Transverse colon (tissue), 4 donors: ENCODE measurements at regions not wholly inside any gene's neighbourhood (a gene's known extent, or its start where the extent isn't known, plus 50 kb on each side); places are given as distances from the start of the nearest gene placed in this dataset.

Experiments
- DNase-seq: peaks from one replicate; pipeline ENCODE4 v3.0.0-alpha.2; 2019
- H3K27ac ChIP-seq, 4 donors: fragments of 200-600 bp; sonication (generic); 2 replicates each; pipeline ENCODE4 v1.5.1; 2016 to 2018; ENCODE audit warnings: inconsistent platforms in 4 of 4
- H3K27me3 ChIP-seq: fragments of 200-600 bp; sonication (generic); 2 replicates; pipeline ENCODE4 v1.5.1; 2017; ENCODE audit warnings: inconsistent platforms
- H3K36me3 ChIP-seq, 4 donors: fragments of 200-600 bp; sonication (generic); 2 replicates each; pipeline ENCODE4 v1.5.1; 2017 to 2019; ENCODE audit warnings: inconsistent platforms in 4 of 4
- H3K4me1 ChIP-seq, 4 donors: fragments of 200-600 bp; sonication (generic); 2 replicates each; pipeline ENCODE4 v1.5.1; 2017 to 2020; ENCODE audit warnings: inconsistent platforms in 4 of 4
- H3K4me3 ChIP-seq, 4 donors: fragments of 200-600 bp; sonication (generic); 1 replicate in 1 of 4; 2 replicates in 3 of 4; pipeline versions ENCODE4 v1.5.1 to v1.6.1; 2017 to 2019; ENCODE audit warnings: inconsistent platforms in 4 of 4
- H3K9me3 ChIP-seq, 2 donors: fragments of 200-600 bp; sonication (generic); 2 replicates each; pipeline ENCODE4 v1.5.1; 2017 to 2019; ENCODE audit warnings: inconsistent platforms in 2 of 2
- EP300 ChIP-seq: sonication (generic); formaldehyde crosslinking; IDR thresholded peaks from one replicate; pipeline ENCODE4 v1.6.1; 2017; ENCODE audit warnings: antibody characterized with exemption, low read depth
- POLR2A ChIP-seq: fragments of 450-650 bp; IDR thresholded peaks from one replicate; pipeline ENCODE4 v1.6.1; 2016; ENCODE audit warnings: antibody characterized with exemption, mild to moderate bottlenecking, moderate library complexity
- POLR2AphosphoS5 ChIP-seq, 3 donors: sonication (generic); formaldehyde crosslinking; IDR thresholded peaks; one replicate each; pipeline ENCODE4 v1.6.1; 2016; ENCODE audit warnings: antibody characterized with exemption in 3 of 3
- WGBS, 2 donors: methylation state at CpG; one replicate each; pipeline ENCODE4 v1.1.5; 2018; ENCODE audit warnings: low coverage in 1 of 2; 5-methylcytosine and 5-hydroxymethylcytosine counted together
- in situ Hi-C, 4 donors: fragments of 200-750 bp; cut with MboI; loops; one replicate each; pipeline versions ENCODE4 v1.15.0 to v1.15.1; 2017; ENCODE audit warnings: low sequenced_read_pairs in 3 of 4, low pct_ligation_motif_present in 1 of 4, low pct_unique_long_range_greater_than_20kb in 1 of 4
- intact Hi-C: fragments of 100-400 bp; cut with DNase I; formaldehyde crosslinking; loops from one replicate; pipeline ENCODE4 v1.15.1; 2023; ENCODE audit warnings: low total_unique reads
- TF ChIP-seq, protein P1 (sequence below), 5 experiments: fragments of 200-600 bp in 3 of 5; fragments of 450-650 bp in 2 of 5; sonication (generic) in 3 of 5; IDR thresholded peaks; 1 replicate in 2 of 5; 2 replicates in 3 of 5; pipeline ENCODE4 v1.5.1; 2016 to 2017; ENCODE audit warnings: antibody characterized with exemption in 5 of 5, inconsistent platforms in 3 of 5, mild to moderate bottlenecking in 2 of 5, moderate library complexity in 1 of 5

DNA sequence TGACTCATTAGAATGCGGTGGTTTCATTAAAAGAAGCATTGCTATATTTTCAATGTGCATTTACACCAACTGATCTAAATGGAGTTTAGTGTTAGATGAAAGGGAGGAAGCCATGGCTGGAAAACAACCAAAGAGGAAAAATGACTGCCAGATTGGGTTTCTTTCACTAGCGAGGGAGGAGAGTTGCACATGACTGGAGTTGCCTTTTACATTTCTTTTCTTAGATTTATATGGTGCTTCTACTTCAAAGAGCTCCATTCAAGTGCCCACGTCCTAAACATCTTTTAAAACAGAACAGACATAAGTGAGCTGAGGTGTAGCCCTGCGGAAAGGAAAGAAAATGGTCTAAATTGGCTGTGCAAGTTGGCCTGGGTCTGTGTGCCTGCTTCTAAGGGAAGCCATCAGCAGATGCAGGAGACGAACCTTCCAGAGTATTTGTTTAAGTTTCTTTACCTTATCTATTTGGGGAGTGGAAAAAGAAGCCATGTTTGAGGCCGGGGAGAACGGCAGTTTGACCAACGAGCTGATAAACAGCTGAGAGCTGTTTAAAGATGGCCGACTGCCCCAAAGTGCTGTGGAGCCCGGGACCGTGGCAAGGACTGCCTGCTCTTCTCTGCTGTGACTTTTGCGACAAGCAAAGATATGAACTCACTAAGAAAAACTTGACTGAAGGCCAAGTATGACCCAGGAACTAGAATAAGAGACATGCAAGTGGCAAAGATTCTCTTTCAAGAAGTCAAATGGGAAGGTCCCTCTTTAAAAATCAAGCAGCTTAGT is 327.0 kb downstream of the ZNF516 start:
- intact Hi-C loops, result no loop called here

DNA sequence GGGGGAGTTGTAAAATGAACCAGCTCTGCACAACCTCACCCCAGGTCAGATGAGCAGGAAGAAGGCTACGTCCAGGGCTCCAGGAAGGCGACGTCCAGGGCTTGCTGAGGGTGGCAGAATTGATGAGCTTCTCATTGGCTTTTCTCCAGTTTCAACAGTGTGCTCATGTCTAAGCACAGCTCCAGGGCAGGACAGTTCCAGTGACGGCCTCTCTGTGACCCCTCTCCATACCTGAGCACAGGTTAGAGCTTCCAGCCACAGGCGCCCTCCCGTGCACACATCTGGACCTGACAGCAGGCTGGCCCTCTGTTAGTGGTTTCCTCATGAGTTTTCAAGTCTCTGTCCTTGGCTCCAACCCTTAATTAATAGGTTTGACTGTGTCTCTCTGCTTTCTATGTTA is 327.6 kb downstream of the ZNF516 start:
- in situ Hi-C loops, result loop anchor here in 1 of 4 donors (25.0 kb wide), 1 partner anchor 105 kb away; no protein-coding TSS in a partner anchor
- no peaks in the 10 kb centered on the region for H3K4me1 ChIP-seq
- intact Hi-C loops, result no loop called here

More for the DNA sequence above, 327.0 kb downstream of the ZNF516 start:
- in situ Hi-C loops, result loop anchor here in 1 of 4 donors (25.0 kb wide), 1 partner anchor 106 kb away; no protein-coding TSS in a partner anchor
- TF ChIP-seq POLR2A (no peak), EP300 (no peak), POLR2AphosphoS5 (IDR thresholded peaks at IDR 0.05) (no peak)
- TF ChIP-seq, protein P1, sequence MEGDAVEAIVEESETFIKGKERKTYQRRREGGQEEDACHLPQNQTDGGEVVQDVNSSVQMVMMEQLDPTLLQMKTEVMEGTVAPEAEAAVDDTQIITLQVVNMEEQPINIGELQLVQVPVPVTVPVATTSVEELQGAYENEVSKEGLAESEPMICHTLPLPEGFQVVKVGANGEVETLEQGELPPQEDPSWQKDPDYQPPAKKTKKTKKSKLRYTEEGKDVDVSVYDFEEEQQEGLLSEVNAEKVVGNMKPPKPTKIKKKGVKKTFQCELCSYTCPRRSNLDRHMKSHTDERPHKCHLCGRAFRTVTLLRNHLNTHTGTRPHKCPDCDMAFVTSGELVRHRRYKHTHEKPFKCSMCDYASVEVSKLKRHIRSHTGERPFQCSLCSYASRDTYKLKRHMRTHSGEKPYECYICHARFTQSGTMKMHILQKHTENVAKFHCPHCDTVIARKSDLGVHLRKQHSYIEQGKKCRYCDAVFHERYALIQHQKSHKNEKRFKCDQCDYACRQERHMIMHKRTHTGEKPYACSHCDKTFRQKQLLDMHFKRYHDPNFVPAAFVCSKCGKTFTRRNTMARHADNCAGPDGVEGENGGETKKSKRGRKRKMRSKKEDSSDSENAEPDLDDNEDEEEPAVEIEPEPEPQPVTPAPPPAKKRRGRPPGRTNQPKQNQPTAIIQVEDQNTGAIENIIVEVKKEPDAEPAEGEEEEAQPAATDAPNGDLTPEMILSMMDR (IDR thresholded peaks at IDR 0.05), result no peak
- Histone ChIP-seq H3K9me3 (no peaks in the 10 kb centered on the region), H3K4me1 (no peaks in the 10 kb centered on the region), H3K27me3 (no peaks in the 10 kb centered on the region), H3K36me3 (no peaks in the 10 kb centered on the region), H3K4me3 (no peak overlapping the region), H3K27ac (no peak overlapping the region)
- WGBS, 2 donors, result 57 to 60% methylated on average over 10 to 12 of the region's 12 CpGs
- DNase-seq, result no peak

DNA sequence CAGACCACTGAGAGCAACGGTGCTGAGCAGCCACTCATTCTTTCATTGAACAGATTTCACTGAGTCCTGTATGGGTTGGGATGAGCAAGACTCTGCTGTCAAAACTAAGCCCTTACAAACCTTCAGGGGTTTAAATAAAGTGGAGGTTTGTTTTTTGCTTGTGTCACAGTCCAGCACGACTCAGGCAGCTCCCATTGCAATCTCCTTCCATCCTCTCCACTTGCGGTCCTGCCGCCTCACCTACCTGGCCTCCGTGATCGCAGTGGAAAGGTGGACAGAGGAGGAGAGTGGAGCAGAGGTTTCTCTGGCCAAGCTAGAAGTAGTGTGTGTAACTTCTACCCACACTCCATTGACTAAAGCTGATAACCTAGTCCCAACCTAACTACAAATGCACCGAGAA is 332.2 kb downstream of the ZNF516 start:
- WGBS, 2 donors, result 83% methylated on average over 7 of the region's 7 CpGs; no CpG with 5 or more reads in 1 of the 2 donors

More for the DNA sequence above, 327.6 kb downstream of the ZNF516 start:
- no peak for DNase-seq
- WGBS, 2 donors, result 67% methylated on average over 6 of the region's 6 CpGs; no CpG with 5 or more reads in 1 of the 2 donors
- H3K27ac ChIP-seq, result no peak overlapping the region
- TF ChIP-seq EP300 (no peak), POLR2AphosphoS5 (IDR thresholded peaks at IDR 0.05) (no peak), POLR2A (no peak)
- TF ChIP-seq, protein P1 (IDR thresholded peaks at IDR 0.05), result no peak
- no peaks in the 10 kb centered on the region for H3K36me3 ChIP-seq
- no peaks in the 10 kb centered on the region for H3K27me3 ChIP-seq
- no peaks in the 10 kb centered on the region for H3K9me3 ChIP-seq
- no peak overlapping the region for H3K4me3 ChIP-seq

GRCh38 chr18:76161983-76162382 is 333.1 kb downstream of the ZNF516 start:
- in situ Hi-C loops (loop anchor here in 1 of 4 donors (25.0 kb wide), 1 partner anchor 100 kb away; no protein-coding TSS in a partner anchor), intact Hi-C loops (no loop called here)
- no peak overlapping the region for H3K27ac ChIP-seq
- no peak for DNase-seq
- no peak for TF ChIP-seq EP300
- TF ChIP-seq, protein P1 (IDR thresholded peaks at IDR 0.05), result no peak
- TF ChIP-seq POLR2A, result no peak
- TF ChIP-seq POLR2AphosphoS5 (IDR thresholded peaks at IDR 0.05), result no peak
- no peaks in the 10 kb centered on the region for H3K9me3 ChIP-seq
- no peaks in the 10 kb centered on the region for H3K36me3 ChIP-seq
- no peak overlapping the region for H3K4me3 ChIP-seq
- H3K27me3 ChIP-seq, result no peaks in the 10 kb centered on the region
- WGBS, 2 donors, result 67 to 83% methylated on average over 1 of the region's 1 CpG
- no peaks in the 10 kb centered on the region for H3K4me1 ChIP-seq

More for the DNA sequence above, 332.2 kb downstream of the ZNF516 start:
- no peak overlapping the region for H3K4me3 ChIP-seq
- no peak overlapping the region for H3K27ac ChIP-seq
- no peaks in the 10 kb centered on the region for H3K36me3 ChIP-seq
- intact Hi-C loops (no loop called here), in situ Hi-C loops (loop anchor here in 1 of 4 donors (25.0 kb wide), 1 partner anchor 101 kb away; no protein-coding TSS in a partner anchor)
- no peaks in the 10 kb centered on the region for H3K9me3 ChIP-seq
- H3K27me3 ChIP-seq, result no peaks in the 10 kb centered on the region
- DNase-seq, result no peak
- no peaks in the 10 kb centered on the region for H3K4me1 ChIP-seq
- TF ChIP-seq, protein P1 (IDR thresholded peaks at IDR 0.05), result no peak
- no peak for TF ChIP-seq POLR2AphosphoS5 (IDR thresholded peaks at IDR 0.05)
- no peak for TF ChIP-seq EP300
- TF ChIP-seq POLR2A, result no peak
